Calu3 (cell line): ENCODE measurements at regions not wholly inside any gene's neighbourhood (a gene's known extent, or its start where the extent isn't known, plus 50 kb on each side); places are given as distances from the start of the nearest gene placed in this dataset.
"Not testable (repeated sequence)": the region's sequence is repeated elsewhere in the genome, so short reads cannot be mapped to it uniquely, and the experiment has no call there.

ENCODE experiments used
- BruUV-seq: library from RNA; stranded (reverse); fragments of 400-500 nt; replicated peaks from 2 replicates; lab custom pipeline; 2021; lab: Mats Ljungman, UMichigan
- CTCF ChIA-PET: fragments of 300-600 bp; sonication (Branson Sonifier 250); formaldehyde crosslinking; loops from one replicate; lab custom pipeline; 2022; ENCODE audit warnings: antibody characterized with exemption; lab: Charles Lee
- DNase-seq: peaks from one replicate; pipeline ENCODE4 v3.0.0; 2022
- H3K27ac Mint-ChIP-seq: one replicate; pipeline ENCODE4 v1.8.0; 2022; ENCODE audit warnings: mixed read lengths; ENCODE audit not compliant: unreplicated experiment
- H3K27me3 Mint-ChIP-seq: one replicate; pipeline ENCODE4 v1.8.0; 2022; ENCODE audit warnings: mixed read lengths; ENCODE audit not compliant: unreplicated experiment
- H3K36me3 Mint-ChIP-seq: one replicate; pipeline ENCODE4 v1.8.0; 2022; ENCODE audit warnings: mild to moderate bottlenecking, moderate library complexity, mixed read lengths; ENCODE audit not compliant: insufficient read depth, unreplicated experiment
- H3K4me1 Mint-ChIP-seq: one replicate; pipeline ENCODE4 v1.8.0; 2022; ENCODE audit warnings: mild to moderate bottlenecking, low read depth, mixed read lengths; ENCODE audit not compliant: unreplicated experiment
- H3K4me3 Mint-ChIP-seq: one replicate; pipeline ENCODE4 v1.8.0; 2022; ENCODE audit warnings: mild to moderate bottlenecking, low read depth, moderate library complexity, mixed read lengths; ENCODE audit not compliant: unreplicated experiment
- H3K9me3 Mint-ChIP-seq: one replicate; pipeline ENCODE4 v1.8.0; 2022; ENCODE audit warnings: low read depth, mixed read lengths; ENCODE audit not compliant: unreplicated experiment
- intact Hi-C: fragments of 100-400 bp; cut with micrococcal nuclease; formaldehyde crosslinking; loops from one replicate; pipeline ENCODE4 v1.10.0; 2022; ENCODE audit not compliant: unreplicated experiment
- TF ChIP-seq, protein P1 (sequence below): fragments of 200-600 bp; IDR thresholded peaks from one replicate; pipeline ENCODE4 v1.8.0; 2022; ENCODE audit warnings: antibody characterized with exemption; ENCODE audit not compliant: unreplicated experiment

DNA sequence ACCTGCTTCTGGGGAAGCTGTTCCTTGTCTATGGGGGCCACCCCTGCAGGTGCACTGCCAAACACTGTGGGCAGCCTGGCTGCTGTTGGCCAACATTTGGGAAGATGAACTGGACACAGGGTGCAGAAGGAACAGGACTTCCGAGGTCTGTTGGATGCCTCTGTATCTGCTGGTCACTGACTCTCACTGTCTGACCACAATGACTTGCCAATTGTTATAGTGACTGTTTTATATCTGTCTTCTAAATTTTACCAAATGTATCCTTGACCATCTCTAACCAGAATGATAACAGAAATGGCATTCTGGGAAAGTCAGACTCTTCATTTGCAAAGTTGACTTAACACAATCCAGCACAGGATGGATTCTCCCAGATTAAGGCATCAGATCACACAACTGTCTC lies 214.0 kb upstream of the PRSS58 start:
- TF ChIP-seq, protein P1, sequence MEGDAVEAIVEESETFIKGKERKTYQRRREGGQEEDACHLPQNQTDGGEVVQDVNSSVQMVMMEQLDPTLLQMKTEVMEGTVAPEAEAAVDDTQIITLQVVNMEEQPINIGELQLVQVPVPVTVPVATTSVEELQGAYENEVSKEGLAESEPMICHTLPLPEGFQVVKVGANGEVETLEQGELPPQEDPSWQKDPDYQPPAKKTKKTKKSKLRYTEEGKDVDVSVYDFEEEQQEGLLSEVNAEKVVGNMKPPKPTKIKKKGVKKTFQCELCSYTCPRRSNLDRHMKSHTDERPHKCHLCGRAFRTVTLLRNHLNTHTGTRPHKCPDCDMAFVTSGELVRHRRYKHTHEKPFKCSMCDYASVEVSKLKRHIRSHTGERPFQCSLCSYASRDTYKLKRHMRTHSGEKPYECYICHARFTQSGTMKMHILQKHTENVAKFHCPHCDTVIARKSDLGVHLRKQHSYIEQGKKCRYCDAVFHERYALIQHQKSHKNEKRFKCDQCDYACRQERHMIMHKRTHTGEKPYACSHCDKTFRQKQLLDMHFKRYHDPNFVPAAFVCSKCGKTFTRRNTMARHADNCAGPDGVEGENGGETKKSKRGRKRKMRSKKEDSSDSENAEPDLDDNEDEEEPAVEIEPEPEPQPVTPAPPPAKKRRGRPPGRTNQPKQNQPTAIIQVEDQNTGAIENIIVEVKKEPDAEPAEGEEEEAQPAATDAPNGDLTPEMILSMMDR, result no peak
- BruUV-seq, result no TSS peak
- no peaks in the 10 kb centered on the region for H3K9me3 Mint-ChIP-seq
- H3K36me3 Mint-ChIP-seq, result no peaks in the 10 kb centered on the region
- H3K27me3 Mint-ChIP-seq, result peaks cover 82% of the 10 kb centered on the region
- CTCF ChIA-PET, result no interaction called here
- no peak overlapping the region for H3K4me3 Mint-ChIP-seq
- no peak overlapping the region for H3K27ac Mint-ChIP-seq
- intact Hi-C loops, result loop anchor here (1.0 kb wide), 1 partner anchor 37 kb away; no protein-coding TSS in a partner anchor
- DNase-seq, result no peak
- no peaks in the 10 kb centered on the region for H3K4me1 Mint-ChIP-seq

DNA sequence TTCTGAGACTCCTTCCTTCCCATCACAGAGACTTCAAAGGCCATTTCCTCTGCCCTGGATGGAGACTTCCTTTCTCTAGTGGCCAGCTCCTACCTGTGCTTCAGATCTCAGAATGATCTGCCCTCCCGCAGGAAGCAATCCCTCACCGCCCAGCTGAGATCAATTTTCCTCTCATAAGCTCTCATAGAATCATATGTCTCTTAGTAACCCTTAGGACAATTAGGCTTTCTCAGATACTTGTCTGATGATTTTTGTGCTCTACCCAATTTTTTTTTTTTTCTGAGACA lies 212.6 kb upstream of the PRSS58 start:
- CTCF ChIA-PET, result interaction anchor here (0.7 kb wide), 1 partner anchor 185 kb away, joined by 4 read pairs; no protein-coding TSS in a partner anchor
- H3K27ac Mint-ChIP-seq, result no peak overlapping the region
- intact Hi-C loops, result no loop called here
- H3K27me3 Mint-ChIP-seq, result peaks cover 78% of the 10 kb centered on the region
- TF ChIP-seq, protein P1, result no peak
- no peak for DNase-seq
- BruUV-seq, result no TSS peak
- no peaks in the 10 kb centered on the region for H3K9me3 Mint-ChIP-seq
- H3K36me3 Mint-ChIP-seq, result no peaks in the 10 kb centered on the region
- no peak overlapping the region for H3K4me3 Mint-ChIP-seq
- H3K4me1 Mint-ChIP-seq, result no peaks in the 10 kb centered on the region

DNA sequence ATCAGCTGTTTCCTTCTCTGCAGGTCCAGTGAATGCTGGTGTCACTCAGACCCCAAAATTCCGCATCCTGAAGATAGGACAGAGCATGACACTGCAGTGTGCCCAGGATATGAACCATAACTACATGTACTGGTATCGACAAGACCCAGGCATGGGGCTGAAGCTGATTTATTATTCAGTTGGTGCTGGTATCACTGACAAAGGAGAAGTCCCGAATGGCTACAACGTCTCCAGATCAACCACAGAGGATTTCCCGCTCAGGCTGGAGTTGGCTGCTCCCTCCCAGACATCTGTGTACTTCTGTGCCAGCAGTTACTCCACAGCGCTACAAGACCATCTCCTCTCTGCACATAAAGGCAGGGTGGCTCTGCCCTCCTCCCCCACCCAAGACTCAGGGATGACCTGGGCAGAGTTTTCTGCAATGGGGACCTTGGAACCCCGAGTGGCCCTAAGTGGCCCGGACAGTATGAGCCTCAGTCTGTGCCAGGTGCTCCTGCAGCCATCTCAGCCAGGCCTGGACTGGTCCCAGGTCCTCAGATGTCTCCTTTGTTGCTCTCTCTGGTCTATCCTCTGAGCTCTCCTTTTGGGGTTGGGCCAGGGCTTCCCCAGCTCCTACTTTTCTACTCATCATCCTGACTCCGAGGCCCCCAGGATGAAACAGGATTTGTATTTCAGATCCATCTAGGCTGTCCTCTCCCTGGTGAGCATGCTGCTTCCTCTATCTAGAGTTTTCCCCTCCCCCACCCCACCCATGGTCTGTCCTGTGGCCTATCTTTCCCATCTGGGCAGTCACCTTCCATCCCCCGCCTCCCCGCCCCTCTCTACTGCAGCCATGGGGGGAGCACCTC lies 212.1 kb upstream of the PRSS58 start:
- Mint-ChIP-seq H3K27ac (no peak overlapping the region), H3K27me3 (peaks cover 79% of the 10 kb centered on the region), H3K4me1 (no peaks in the 10 kb centered on the region), H3K36me3 (no peaks in the 10 kb centered on the region), H3K9me3 (no peaks in the 10 kb centered on the region), H3K4me3 (no peak overlapping the region)
- DNase-seq, result no peak
- TF ChIP-seq, protein P1, result no peak
- BruUV-seq, result no TSS peak
- intact Hi-C loops, result no loop called here
- CTCF ChIA-PET, result interaction anchor here (0.7 kb wide), 1 partner anchor 184 kb away, joined by 4 read pairs; no protein-coding TSS in a partner anchor

DNA sequence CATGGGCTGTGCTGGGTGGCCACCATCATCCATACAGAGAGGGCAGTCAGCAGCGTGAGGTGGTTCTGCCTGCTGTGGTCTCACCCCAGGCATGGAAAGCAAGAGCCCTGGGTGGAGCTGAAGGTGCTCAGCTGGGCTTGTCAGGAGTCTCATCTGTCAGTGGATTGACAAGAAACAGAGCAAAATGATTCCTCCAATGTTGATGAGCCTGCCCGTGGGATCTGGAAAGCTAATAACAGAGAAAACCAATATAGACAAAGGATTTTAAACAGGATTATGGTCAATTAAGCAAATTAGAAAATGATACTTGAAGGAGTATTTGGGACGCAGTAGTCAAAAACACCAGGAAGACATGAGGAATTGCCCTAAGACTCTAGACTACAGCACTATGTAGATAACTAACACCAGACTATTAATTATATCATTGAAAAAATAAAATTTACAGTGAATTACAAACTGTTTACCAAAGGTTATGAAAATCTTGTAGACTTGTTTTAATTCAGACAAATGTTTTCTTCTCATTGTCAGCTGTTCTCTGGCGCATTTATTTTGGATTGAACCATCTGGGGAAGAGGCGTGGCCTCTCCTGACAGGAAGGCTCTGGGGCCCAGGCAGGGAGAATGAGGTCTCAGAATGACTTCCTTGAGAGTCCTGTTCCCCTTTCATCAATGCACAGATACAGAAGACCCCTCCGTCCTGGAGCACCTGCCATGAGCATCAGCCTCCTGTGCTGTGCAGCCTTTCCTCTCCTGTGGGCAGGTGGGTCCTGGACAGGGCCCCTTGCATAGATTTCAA lies 211.2 kb upstream of the PRSS58 start:
- CTCF ChIA-PET, result interaction anchor here (0.6 kb wide), 1 partner anchor 18 kb away, joined by 3 read pairs; no protein-coding TSS in a partner anchor
- H3K4me3 Mint-ChIP-seq, result no peak overlapping the region
- TF ChIP-seq, protein P1, result no peak
- no peaks in the 10 kb centered on the region for H3K9me3 Mint-ChIP-seq
- intact Hi-C loops, result no loop called here
- no peaks in the 10 kb centered on the region for H3K4me1 Mint-ChIP-seq
- DNase-seq, result no peak
- no TSS peak for BruUV-seq
- peaks cover 78% of the 10 kb centered on the region for H3K27me3 Mint-ChIP-seq
- H3K36me3 Mint-ChIP-seq, result no peaks in the 10 kb centered on the region
- H3K27ac Mint-ChIP-seq, result no peak overlapping the region

DNA sequence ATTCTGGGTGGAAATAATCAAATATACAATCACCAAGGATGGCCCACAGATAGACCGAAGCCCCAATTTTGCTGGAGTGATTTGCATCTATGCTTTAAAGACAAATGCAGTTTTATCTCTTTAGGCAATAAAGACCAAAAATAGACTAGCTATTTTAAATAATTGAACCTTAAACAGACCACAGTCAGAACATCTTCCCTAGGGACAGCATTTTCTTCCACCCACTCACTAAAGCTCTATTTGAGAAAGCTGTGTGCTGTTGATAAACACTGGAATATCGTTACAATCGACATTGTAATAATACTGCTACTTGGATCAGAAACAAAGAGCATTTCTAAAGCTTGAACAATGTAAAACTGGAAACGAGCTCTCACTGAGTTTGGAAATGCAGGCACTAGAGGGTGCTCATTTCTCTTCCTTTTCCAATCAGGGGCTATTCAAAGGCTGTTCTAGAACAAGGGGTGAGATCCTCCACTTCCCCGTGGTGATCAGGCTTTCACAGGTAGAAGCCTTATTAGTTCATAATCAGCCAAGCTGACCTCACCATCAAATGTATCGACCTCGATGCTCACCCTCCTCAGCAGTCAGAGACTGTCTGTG lies 209.3 kb upstream of the PRSS58 start:
- H3K36me3 Mint-ChIP-seq, intact Hi-C loops, H3K4me3 Mint-ChIP-seq, BruUV-seq, H3K27ac Mint-ChIP-seq, DNase-seq, CTCF ChIA-PET, H3K4me1 Mint-ChIP-seq, H3K9me3 Mint-ChIP-seq: not testable (repeated sequence)
- H3K27me3 Mint-ChIP-seq, result peaks cover 61% of the 10 kb centered on the region
